PFSK-1 (cell line): ENCODE measurements at regions not wholly inside any gene's neighbourhood (a gene's known extent, or its start where the extent isn't known, plus 50 kb on each side); places are given as distances from the start of the nearest gene placed in this dataset.

Experiments
- FOXP2 ChIP-seq: optimal IDR thresholded peaks from 2 replicates; pipeline ENCODE3; 2011; ENCODE audit warnings: borderline replicate concordance, control low read depth, inconsistent platforms; ENCODE audit not compliant: insufficient read depth; ENCODE audit errors: extremely low read length, extremely low read depth
- POLR2AphosphoS5 ChIP-seq: IDR thresholded peaks from 2 replicates; pipeline ENCODE4 v1.6.1; 2012; ENCODE audit warnings: low read depth, mild to moderate bottlenecking, control low read depth, low read length, moderate library complexity
- REST ChIP-seq, 2 experiments: IDR thresholded peaks; 2 replicates each; pipeline versions ENCODE4 v1.6.1 to v1.8.0; 2011 to 2012; ENCODE audit warnings: low read depth in 2 of 2, low read length in 2 of 2, control low read depth in 1 of 2, inconsistent platforms in 1 of 2, mild to moderate bottlenecking in 1 of 2, moderate library complexity in 1 of 2; ENCODE audit not compliant: insufficient read depth in 1 of 2
- SIN3A ChIP-seq: IDR thresholded peaks from 2 replicates; pipeline ENCODE4 v1.6.1; 2012; ENCODE audit warnings: mild to moderate bottlenecking, low read length, moderate library complexity, borderline replicate concordance; ENCODE audit not compliant: insufficient read depth
- TAF1 ChIP-seq: IDR thresholded peaks from 2 replicates; pipeline ENCODE4 v1.6.1; 2012; ENCODE audit warnings: low read length, control low read depth, borderline replicate concordance; ENCODE audit not compliant: insufficient read depth

GRCh38 chr3:153094386-153094785 lies 67.6 kb upstream of the RAP2B start:
- TF ChIP-seq SIN3A, result no peak
- no peak for TF ChIP-seq REST (IDR thresholded peaks at IDR 0.05; ENCODE audit: insufficient read depth in 1 of 2, low read depth in 2 of 2, low read length in 2 of 2)
- no peak for TF ChIP-seq FOXP2
- TF ChIP-seq POLR2AphosphoS5, result no peak
- no peak for TF ChIP-seq TAF1

- TF ChIP-seq REST (IDR thresholded peaks at IDR 0.05; ENCODE audit: insufficient read depth in 1 of 2, low read depth in 2 of 2, low read length in 2 of 2), result no peak
- no peak for TF ChIP-seq FOXP2
- TF ChIP-seq POLR2AphosphoS5, result no peak
- no peak for TF ChIP-seq TAF1
Observed at GRCh38 chr3:153095441-153095840, 66.6 kb upstream of the RAP2B start.

GRCh38 chr3:153096731-153097131 lies 65.3 kb upstream of the RAP2B start:
- no peak for TF ChIP-seq REST (IDR thresholded peaks at IDR 0.05; ENCODE audit: insufficient read depth in 1 of 2, low read depth in 2 of 2, low read length in 2 of 2)
- TF ChIP-seq TAF1, result no peak
- no peak for TF ChIP-seq SIN3A
- no peak for TF ChIP-seq FOXP2
- TF ChIP-seq POLR2AphosphoS5, result no peak

- TF ChIP-seq FOXP2, result no peak
- no peak for TF ChIP-seq POLR2AphosphoS5
- no peak for TF ChIP-seq TAF1
- TF ChIP-seq REST (IDR thresholded peaks at IDR 0.05; ENCODE audit: insufficient read depth in 1 of 2, low read depth in 2 of 2, low read length in 2 of 2), result no peak
- no peak for TF ChIP-seq SIN3A
Observed at GRCh38 chr3:153097213-153097612, 64.8 kb upstream of the RAP2B start.

GRCh38 chr3:153099131-153099530 lies 62.9 kb upstream of the RAP2B start:
- TF ChIP-seq TAF1 (no peak), FOXP2 (no peak)
